ENCODE measurements at regions not wholly inside any gene's neighbourhood (a gene's known extent, or its start where the extent isn't known, plus 50 kb on each side); places are given as distances from the start of the nearest gene placed in this dataset.
A peak's percentile ranks its signal among the peaks of the same experiment; 100 is the strongest.

DNA sequence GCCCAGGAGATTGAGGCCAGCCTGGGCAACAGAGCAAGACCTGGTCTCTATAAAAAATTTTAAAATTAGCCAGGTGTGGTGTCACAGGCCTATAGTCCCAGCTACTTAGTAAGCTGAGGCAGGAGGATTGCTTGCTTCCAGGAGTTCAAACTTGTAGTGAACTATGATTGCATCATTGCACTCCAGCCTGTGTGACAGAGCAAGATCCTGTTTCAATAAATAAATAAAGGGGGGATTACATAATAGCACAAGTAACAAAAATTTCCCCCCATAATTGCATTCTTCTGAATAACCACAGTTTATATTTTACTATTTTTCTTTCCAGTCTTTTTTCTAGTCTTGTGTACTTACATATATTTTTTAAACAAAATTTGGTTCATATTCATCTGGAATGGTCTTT lies 135.6 kb downstream of the CHIC2 start:
- Histone ChIP-seq H3K4me1 (ENCODE audit: control insufficient read depth, extremely low read depth, insufficient read depth, low read length) (peaks cover 9% of the 10 kb centered on the region), H3K79me2 (ENCODE audit: control insufficient read depth, insufficient read depth, low read length) (no peaks in the 10 kb centered on the region), H3K9ac (ENCODE audit: insufficient read depth, low read length) (no peak overlapping the region), H3K4me3 (replicated peaks in 1 of 4; ENCODE audit: control extremely low read depth in 1 of 4, insufficient read depth in 1 of 4, low read depth in 3 of 4, low read length in 4 of 4) (no peak overlapping the region), H3K27ac (ENCODE audit: insufficient read depth, low read length) (no peak overlapping the region), H3K27me3 (ENCODE audit: control insufficient read depth, insufficient read depth, low read length) (no peaks in the 10 kb centered on the region), H3K4me2 (ENCODE audit: extremely low read depth, insufficient read depth, low read length) (no peak overlapping the region), H3K9me3 (ENCODE audit: control insufficient read depth, insufficient read depth, low read depth, low read length) (no peaks in the 10 kb centered on the region), H3K36me3 (ENCODE audit: control insufficient read depth, insufficient read depth, low read length) (no peaks in the 10 kb centered on the region), H2AFZ (ENCODE audit: low read length) (no peak overlapping the region), H4K20me1 (ENCODE audit: control insufficient read depth, extremely low read depth, insufficient read depth, low read length) (no peaks in the 10 kb centered on the region)
- peak; percentile 76 to 92 for DNase-seq (ENCODE audit: low read depth in 2 of 2)
- TF ChIP-seq CTCF (conservative IDR thresholded peaks at IDR 0.05 in 1 of 2, IDR thresholded peaks at IDR 0.05 in 1 of 2; ENCODE audit: low read depth in 1 of 2, low read length in 2 of 2) (no peak), EZH2 (IDR thresholded peaks at IDR 0.05; ENCODE audit: low read length, missing control alignments) (no peak)

- H3K4me2 ChIP-seq (ENCODE audit: extremely low read depth, insufficient read depth, low read length) = no peak overlapping the region
- no peak for TF ChIP-seq EZH2 (IDR thresholded peaks at IDR 0.05; ENCODE audit: low read length, missing control alignments)
- TF ChIP-seq CTCF (conservative IDR thresholded peaks at IDR 0.05 in 1 of 2, IDR thresholded peaks at IDR 0.05 in 1 of 2; ENCODE audit: low read depth in 1 of 2, low read length in 2 of 2) = no peak
- no peak for DNase-seq (ENCODE audit: low read depth in 2 of 2)
These were observed 139.3 kb downstream of the CHIC2 start for GRCh38 chr4:53925050-53925605.

GRCh38 chr4:53924333-53925049 lies 139.9 kb downstream of the CHIC2 start:
- H3K27me3 ChIP-seq (ENCODE audit: control insufficient read depth, insufficient read depth, low read length) = no peaks in the 10 kb centered on the region
- H3K79me2 ChIP-seq (ENCODE audit: control insufficient read depth, insufficient read depth, low read length) = no peaks in the 10 kb centered on the region
- TF ChIP-seq CTCF (conservative IDR thresholded peaks at IDR 0.05 in 1 of 2, IDR thresholded peaks at IDR 0.05 in 1 of 2; ENCODE audit: low read depth in 1 of 2, low read length in 2 of 2) = no peak
- no peak for TF ChIP-seq EZH2 (IDR thresholded peaks at IDR 0.05; ENCODE audit: low read length, missing control alignments)
- no peak overlapping the region for H3K9ac ChIP-seq (ENCODE audit: insufficient read depth, low read length)
- DNase-seq (ENCODE audit: low read depth in 2 of 2) = no peak
- no peak overlapping the region for H3K27ac ChIP-seq (ENCODE audit: insufficient read depth, low read length)
- no peak overlapping the region for H3K4me2 ChIP-seq (ENCODE audit: extremely low read depth, insufficient read depth, low read length)
- H3K4me1 ChIP-seq (ENCODE audit: control insufficient read depth, extremely low read depth, insufficient read depth, low read length) = peaks cover 7% of the 10 kb centered on the region
- no peaks in the 10 kb centered on the region for H3K36me3 ChIP-seq (ENCODE audit: control insufficient read depth, insufficient read depth, low read length)
- no peak overlapping the region for H2AFZ ChIP-seq (ENCODE audit: low read length)
- no peaks in the 10 kb centered on the region for H3K9me3 ChIP-seq (ENCODE audit: control insufficient read depth, insufficient read depth, low read depth, low read length)
- H4K20me1 ChIP-seq (ENCODE audit: control insufficient read depth, extremely low read depth, insufficient read depth, low read length) = no peaks in the 10 kb centered on the region
- H3K4me3 ChIP-seq (replicated peaks in 1 of 4; ENCODE audit: control extremely low read depth in 1 of 4, insufficient read depth in 1 of 4, low read depth in 3 of 4, low read length in 4 of 4) = no peak overlapping the region

More at GRCh38 chr4:53925050-53925605, 139.3 kb downstream of the CHIC2 start:
- Histone ChIP-seq H3K79me2 (ENCODE audit: control insufficient read depth, insufficient read depth, low read length) (no peaks in the 10 kb centered on the region), H3K4me3 (replicated peaks in 1 of 4; ENCODE audit: control extremely low read depth in 1 of 4, insufficient read depth in 1 of 4, low read depth in 3 of 4, low read length in 4 of 4) (no peak overlapping the region), H3K4me1 (ENCODE audit: control insufficient read depth, extremely low read depth, insufficient read depth, low read length) (peaks cover 6% of the 10 kb centered on the region), H3K27me3 (ENCODE audit: control insufficient read depth, insufficient read depth, low read length) (no peaks in the 10 kb centered on the region), H3K27ac (ENCODE audit: insufficient read depth, low read length) (no peak overlapping the region), H3K36me3 (ENCODE audit: control insufficient read depth, insufficient read depth, low read length) (no peaks in the 10 kb centered on the region), H3K9ac (ENCODE audit: insufficient read depth, low read length) (no peak overlapping the region), H3K9me3 (ENCODE audit: control insufficient read depth, insufficient read depth, low read depth, low read length) (no peaks in the 10 kb centered on the region), H4K20me1 (ENCODE audit: control insufficient read depth, extremely low read depth, insufficient read depth, low read length) (no peaks in the 10 kb centered on the region), H2AFZ (ENCODE audit: low read length) (no peak overlapping the region)
